ENCODE measurements at regions not wholly inside any gene's neighbourhood (a gene's known extent, or its start where the extent isn't known, plus 50 kb on each side); places are given as distances from the start of the nearest gene placed in this dataset.

- H3K36me3 ChIP-seq (ENCODE audit: control insufficient read depth in 4 of 4, insufficient read depth in 3 of 4, low read depth in 1 of 4, low read length in 3 of 4) = no peaks in the 10 kb centered on the region
- H3K4me3 ChIP-seq (ENCODE audit: low read depth in 1 of 3, low read length in 3 of 3) = no peak overlapping the region
- no peak for DNase-seq (ENCODE audit: low spot score)
- peaks cover 2 to 28% (median 22%) of the 10 kb centered on the region in 4 donors for H3K4me1 ChIP-seq (ENCODE audit: control insufficient read depth in 4 of 4, insufficient read depth in 4 of 4, low read length in 3 of 4)
- H3K27me3 ChIP-seq (ENCODE audit: control insufficient read depth in 4 of 4, insufficient read depth in 4 of 4, low read length in 3 of 4) = no peaks in the 10 kb centered on the region
- no peaks in the 10 kb centered on the region for H3K9me3 ChIP-seq (ENCODE audit: control insufficient read depth in 4 of 4, low read length in 3 of 4)
- H3K27ac ChIP-seq (ENCODE audit: low read depth in 1 of 2, low read length in 2 of 2) = peak overlapping the region in 1 of 2 donors; percentile 21
- TF ChIP-seq FOXA2 (IDR thresholded peaks at IDR 0.05) (no peak), CTCF (IDR thresholded peaks at IDR 0.05; ENCODE audit: low read depth, low read length, missing input control) (no peak), SP1 (IDR thresholded peaks at IDR 0.05) (peak; percentile 44), NR2F2 (IDR thresholded peaks at IDR 0.05) (peak; percentile 45), HNF4A (conservative IDR thresholded peaks at IDR 0.05) (peak; percentile 66 to 71), REST (IDR thresholded peaks at IDR 0.05) (peak; percentile 8), RXRA (IDR thresholded peaks at IDR 0.05) (peak; percentile 81 to 83), TAF1 (conservative IDR thresholded peaks at IDR 0.05) (no peak)
- H3K9ac ChIP-seq (ENCODE audit: low read depth in 1 of 2, low read length in 2 of 2) = no peak overlapping the region
- 44% methylated on average over 5 of the region's 5 CpGs for WGBS
These were observed 110.4 kb upstream of the BMP2 start for GRCh38 chr20:6657111-6657510.

- DNase-seq (ENCODE audit: low spot score) = no peak
- TF ChIP-seq ZBTB33 (IDR thresholded peaks at IDR 0.05) = no peak
- H3K9ac ChIP-seq (ENCODE audit: low read depth in 1 of 2, low read length in 2 of 2) = no peak overlapping the region
- H3K4me1 ChIP-seq (ENCODE audit: control insufficient read depth in 4 of 4, insufficient read depth in 4 of 4, low read length in 3 of 4) = peaks cover 2 to 28% (median 22%) of the 10 kb centered on the region in 4 donors
- 83% methylated on average over 10 of the region's 10 CpGs for WGBS
- H3K9me3 ChIP-seq (ENCODE audit: control insufficient read depth in 4 of 4, low read length in 3 of 4) = no peaks in the 10 kb centered on the region
- no peak overlapping the region for H3K27ac ChIP-seq (ENCODE audit: low read depth in 1 of 2, low read length in 2 of 2)
- H3K27me3 ChIP-seq (ENCODE audit: control insufficient read depth in 4 of 4, insufficient read depth in 4 of 4, low read length in 3 of 4) = no peaks in the 10 kb centered on the region
- H3K36me3 ChIP-seq (ENCODE audit: control insufficient read depth in 4 of 4, insufficient read depth in 3 of 4, low read depth in 1 of 4, low read length in 3 of 4) = no peaks in the 10 kb centered on the region
- no peak overlapping the region for H3K4me3 ChIP-seq (ENCODE audit: low read depth in 1 of 3, low read length in 3 of 3)
These were observed 112.8 kb upstream of the BMP2 start for GRCh38 chr20:6654513-6655252.

GRCh38 chr20:6651561-6651960 lies 115.9 kb upstream of the BMP2 start:
- no peak for DNase-seq (ENCODE audit: low spot score)
- Histone ChIP-seq H3K27me3 (ENCODE audit: control insufficient read depth in 4 of 4, insufficient read depth in 4 of 4, low read length in 3 of 4) (no peaks in the 10 kb centered on the region), H3K27ac (ENCODE audit: low read depth in 1 of 2, low read length in 2 of 2) (no peak overlapping the region), H3K9me3 (ENCODE audit: control insufficient read depth in 4 of 4, low read length in 3 of 4) (no peaks in the 10 kb centered on the region), H3K36me3 (ENCODE audit: control insufficient read depth in 4 of 4, insufficient read depth in 3 of 4, low read depth in 1 of 4, low read length in 3 of 4) (no peaks in the 10 kb centered on the region), H3K9ac (ENCODE audit: low read depth in 1 of 2, low read length in 2 of 2) (no peak overlapping the region), H3K4me3 (ENCODE audit: low read depth in 1 of 3, low read length in 3 of 3) (no peak overlapping the region), H3K4me1 (ENCODE audit: control insufficient read depth in 4 of 4, insufficient read depth in 4 of 4, low read length in 3 of 4) (peaks cover 0 to 3% (median 3%) of the 10 kb centered on the region in 4 donors)
- WGBS = 92% methylated on average over 3 of the region's 3 CpGs
- TF ChIP-seq RXRA (IDR thresholded peaks at IDR 0.05) (no peak), HNF4A (conservative IDR thresholded peaks at IDR 0.05) (no peak), CTCF (IDR thresholded peaks at IDR 0.05; ENCODE audit: low read depth, low read length, missing input control) (no peak), EGR1 (IDR thresholded peaks at IDR 0.05; ENCODE audit: low read depth in 2 of 2) (no peak), YY1 (IDR thresholded peaks at IDR 0.05) (no peak), FOXA2 (IDR thresholded peaks at IDR 0.05) (no peak)
